Activated CD4-positive, alpha-beta T cell treated with anti-CD3 and anti-CD28 coated beads, Interleukin-2, Interleukin-6, amounts not matched to agents 100 ng/mL and 50 ng/mL, durations not matched to agents 16 hours and 8 hours (primary cell): ENCODE measurements at regions not wholly inside any gene's neighbourhood (a gene's known extent, or its start where the extent isn't known, plus 50 kb on each side); places are given as distances from the start of the nearest gene placed in this dataset.
"Not testable (repeated sequence)": the region's sequence is repeated elsewhere in the genome, so short reads cannot be mapped to it uniquely, and the experiment has no call there.

ENCODE experiments used
- DNase-seq: peaks from one replicate; pipeline ENCODE4 v3.0.0-alpha.2; 2020

DNA sequence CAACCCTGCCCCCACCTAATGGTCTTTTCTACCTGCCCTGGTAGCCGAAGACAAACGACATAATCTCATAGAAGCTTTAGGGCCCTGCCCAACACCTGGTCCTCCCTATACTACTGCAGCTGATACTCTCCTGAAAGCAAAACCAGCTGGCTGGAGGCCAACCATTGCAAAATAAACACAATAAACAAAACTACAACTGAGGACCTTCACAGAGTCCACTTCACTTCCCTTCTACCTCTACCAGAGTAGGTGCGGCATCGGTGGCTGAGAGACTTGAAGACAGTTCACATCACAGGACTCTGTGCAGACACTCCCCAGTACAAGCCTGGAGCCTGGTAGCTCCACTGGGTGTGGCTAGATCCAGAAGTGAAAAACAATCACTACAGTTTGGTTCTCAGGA is 476.2 kb downstream of the MMUT start:
- DNase-seq: no peak

DNA sequence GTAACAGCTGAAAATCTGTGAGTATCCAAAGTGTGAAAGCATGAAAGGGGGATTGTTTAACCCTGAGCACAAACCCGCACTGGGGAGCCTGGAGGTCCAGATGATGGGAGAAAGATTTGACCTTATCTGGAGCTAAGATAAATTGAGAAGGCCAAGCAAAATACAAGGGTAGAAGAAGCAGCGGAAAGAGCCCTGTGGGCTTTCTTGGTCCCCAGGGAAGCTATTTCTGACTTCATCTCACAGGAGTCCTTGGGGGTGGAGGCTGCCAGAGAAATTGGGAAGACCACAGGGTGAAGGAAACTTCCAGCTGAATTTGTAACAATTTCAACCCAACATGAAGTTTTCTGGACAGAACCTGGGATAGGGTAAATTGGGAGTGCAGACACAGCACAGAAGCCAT is 476.9 kb downstream of the MMUT start:
- no peak for DNase-seq

DNA sequence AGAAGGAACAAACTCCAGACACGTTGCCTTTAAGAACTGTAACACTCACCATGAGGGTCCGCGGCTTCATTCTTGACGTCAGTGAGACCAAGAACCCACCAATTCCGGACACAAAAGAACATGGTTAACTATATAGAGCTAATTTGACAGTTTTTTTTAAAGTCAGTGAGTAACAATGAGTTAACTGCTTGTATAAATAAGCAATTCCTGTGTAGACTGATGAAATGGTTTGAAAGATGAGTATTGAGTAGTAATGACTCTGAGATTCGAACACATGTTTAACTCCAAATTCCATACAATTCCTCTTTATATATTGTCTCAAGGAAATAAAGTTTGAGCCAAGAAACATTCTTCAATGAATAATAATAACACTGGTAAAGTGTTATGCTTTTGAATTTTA is 478.0 kb downstream of the MMUT start:
- DNase-seq: no peak

DNA sequence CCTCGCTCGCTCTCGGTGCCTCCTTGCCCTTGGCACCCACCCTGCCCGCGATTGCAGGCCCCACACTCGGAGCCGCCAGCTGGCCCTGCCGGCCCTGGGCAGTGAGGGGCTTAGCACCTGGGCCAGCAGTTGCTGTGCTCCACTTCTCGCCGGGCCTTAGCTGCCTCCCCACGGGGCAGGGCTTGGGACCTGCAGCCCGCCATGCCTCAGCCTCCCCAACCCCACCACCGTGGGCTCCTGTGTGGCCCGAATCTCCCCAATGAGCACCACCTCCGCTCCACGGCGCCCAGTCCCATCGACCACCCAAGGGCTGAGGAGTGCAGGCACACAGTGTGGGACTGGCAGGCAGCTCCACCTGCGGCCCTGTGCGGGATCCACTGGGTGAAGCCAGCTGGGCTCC is 479.1 kb downstream of the MMUT start:
- not testable (repeated sequence) for DNase-seq

DNA sequence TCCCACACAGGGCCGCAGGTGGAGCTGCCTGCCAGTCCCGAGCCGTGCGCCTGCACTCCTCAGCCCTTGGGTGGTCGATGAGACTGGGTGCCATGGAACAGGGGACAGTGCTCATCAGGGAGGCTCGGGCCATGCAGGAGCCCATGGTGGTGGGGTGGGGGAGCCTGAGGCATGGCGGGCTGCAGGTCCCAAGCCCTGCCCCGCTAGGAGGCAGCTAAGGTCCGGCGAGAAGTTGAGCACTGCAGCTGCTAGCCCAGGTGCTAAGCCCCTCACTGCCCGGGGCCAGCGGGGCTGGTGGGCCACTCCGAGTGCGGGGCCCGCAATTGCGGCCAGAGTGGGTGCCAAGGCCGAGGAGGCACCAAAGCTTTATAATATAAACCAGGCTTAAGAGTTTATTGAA is 479.7 kb downstream of the MMUT start:
- DNase-seq: no peak

DNA sequence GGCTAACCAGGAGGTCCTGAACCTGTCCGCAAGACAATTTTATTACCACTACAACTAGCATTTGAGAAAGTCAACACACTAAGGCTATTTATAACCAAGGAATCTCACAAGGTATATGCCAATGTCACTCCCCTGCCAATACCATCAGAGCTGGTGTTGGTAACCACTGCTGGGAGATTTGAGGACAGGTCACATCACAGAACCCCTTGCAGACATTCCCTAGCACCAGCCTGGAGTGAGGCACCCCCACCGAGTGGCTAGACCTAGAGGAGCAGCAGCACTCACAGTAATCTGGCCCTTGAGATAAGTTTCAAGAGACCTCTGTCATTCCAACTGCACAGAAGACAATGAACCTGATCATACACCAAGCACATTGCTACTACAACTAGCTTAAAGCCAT is 483.2 kb downstream of the MMUT start:
- DNase-seq: no peak

DNA sequence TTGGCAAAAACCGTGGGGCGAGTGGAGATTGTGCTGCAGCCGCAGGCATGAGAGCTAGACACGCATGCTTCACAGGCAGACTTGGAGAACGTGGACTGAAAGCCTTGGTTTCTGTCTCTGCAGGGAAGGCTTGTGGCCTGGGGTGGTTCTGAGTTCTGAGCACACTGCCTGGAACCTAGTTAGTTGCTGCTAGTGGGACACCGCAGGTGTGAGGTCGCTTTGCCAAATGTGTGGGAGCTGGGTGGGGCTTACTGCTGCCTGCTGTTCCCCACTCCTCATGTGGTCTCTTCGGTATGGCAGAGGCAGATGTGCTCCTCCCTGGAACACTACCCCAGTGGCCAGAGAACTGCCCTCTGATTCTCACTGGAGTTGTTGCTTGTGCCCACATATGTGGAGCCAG is 484.0 kb downstream of the MMUT start:
- DNase-seq: no peak

DNA sequence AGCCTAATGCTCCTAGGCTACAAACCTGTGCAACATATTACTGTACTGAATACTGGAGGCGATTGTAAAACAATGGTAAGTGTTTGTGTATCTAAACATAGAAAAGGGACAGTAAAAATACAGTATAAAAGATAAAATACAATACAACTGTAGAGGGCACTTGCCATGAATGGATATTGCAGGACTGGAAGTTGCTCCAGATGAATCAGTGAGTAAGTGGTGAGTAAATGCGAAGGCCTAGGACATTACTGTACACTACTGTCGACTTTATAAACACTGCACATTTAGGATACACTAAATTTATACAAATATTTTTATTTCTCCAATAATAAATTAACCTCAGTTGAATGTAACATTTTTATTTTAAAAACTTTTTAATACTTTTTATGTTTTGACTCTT is 485.0 kb downstream of the MMUT start:
- no peak for DNase-seq

DNA sequence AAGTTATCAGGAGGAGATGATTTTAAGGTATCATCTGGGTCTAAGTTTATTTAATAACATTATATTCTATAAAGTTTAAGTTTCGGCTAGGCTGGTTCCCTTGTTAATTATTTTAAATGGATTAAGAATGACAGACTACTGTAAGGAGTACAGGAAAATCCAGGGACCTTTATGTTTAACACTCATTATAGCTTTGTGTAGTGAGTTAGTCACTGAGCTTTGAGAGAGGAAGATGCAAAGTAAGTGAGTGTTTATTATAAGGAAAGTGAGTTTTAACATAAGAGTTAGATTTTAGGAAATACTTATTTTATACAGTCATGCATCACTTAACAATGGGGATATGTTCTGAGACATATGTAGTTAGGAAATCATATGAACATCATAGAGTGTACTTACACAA is 485.5 kb downstream of the MMUT start:
- DNase-seq: no peak

DNA sequence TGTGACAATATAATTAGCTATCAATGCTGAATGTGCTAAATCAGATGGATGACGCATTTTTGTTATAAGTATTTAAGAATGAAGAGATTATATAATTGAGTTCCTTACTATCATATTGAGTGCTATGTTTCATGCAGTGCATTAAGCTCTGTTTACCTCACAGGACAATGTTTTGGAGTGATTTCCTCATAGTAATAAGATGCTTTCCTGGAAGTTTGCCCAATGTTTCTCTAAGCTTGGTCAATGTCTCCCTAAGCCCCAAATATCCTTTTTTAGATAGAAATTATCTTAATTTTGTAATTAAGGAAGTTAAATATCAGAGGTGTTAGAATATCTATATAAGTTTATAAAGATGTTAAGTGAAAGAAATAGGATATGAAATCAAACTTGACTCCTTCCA is 489.6 kb downstream of the MMUT start:
- no peak for DNase-seq

DNA sequence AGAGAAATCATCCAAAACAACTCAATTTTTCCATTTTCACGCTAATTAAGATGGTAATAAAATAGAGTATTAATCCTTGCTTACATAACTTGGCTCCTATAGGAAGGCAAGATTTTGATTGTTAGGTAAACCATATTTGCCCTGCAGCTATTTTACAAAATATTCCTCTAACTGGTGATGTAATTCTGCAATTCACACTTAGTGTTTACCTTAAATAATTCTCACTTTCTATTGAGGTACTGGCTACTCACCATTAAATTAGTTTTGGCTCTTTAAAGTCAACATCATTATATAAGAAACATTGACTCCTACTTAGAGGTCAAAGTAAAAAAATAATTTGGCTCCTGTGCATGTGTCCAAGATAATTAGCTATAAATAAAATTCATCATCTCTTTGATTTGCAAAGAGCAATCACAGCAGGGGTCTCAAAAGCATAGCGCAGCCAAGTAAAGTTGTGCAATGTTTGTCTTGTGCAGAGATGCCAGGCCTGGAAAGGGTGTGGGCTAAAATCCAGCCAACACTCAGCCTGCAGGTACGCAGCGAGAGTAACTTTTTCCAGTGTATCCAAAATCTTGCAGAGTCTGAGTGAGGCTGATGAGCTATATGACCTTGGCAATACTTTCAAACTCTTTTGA is 501.2 kb downstream of the MMUT start:
- DNase-seq: no peak

DNA sequence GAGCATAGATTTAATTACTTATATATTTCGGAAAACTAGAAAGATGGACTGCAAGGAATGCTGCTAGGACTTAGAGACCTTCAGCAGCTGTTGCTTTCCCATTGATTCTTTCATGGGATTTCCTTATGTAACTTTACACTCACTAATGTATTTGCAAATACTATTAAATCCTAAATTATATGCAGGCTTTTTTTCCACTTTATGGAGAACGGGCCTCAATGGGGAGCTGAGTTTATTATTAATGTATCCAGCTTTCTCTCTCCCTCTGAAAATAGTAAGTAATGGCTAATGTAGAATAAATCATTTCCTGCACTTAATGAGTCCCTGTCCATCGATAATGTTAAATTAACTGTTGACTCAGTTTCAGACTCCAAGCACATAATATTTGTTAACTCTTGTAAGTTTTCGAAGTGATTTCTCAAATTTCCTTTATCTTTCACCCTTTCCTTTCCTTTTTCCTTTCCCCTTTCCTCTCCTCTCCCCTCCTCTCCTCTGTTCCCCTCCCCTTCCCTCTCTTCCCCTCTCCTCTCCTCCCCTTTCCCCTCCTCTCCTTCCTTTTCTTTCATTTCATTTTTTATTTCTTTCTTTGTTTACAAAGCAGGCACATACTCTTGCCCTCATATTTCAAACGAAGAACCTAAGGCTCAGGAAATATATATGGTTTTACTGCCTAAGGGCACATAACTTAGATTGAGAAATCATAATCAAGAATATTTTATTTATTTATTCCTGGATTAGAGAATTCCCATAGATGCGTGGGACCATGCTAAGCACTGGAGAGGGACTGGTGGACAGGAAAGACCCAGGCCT is 503.6 kb downstream of the MMUT start:
- DNase-seq: no peak

DNA sequence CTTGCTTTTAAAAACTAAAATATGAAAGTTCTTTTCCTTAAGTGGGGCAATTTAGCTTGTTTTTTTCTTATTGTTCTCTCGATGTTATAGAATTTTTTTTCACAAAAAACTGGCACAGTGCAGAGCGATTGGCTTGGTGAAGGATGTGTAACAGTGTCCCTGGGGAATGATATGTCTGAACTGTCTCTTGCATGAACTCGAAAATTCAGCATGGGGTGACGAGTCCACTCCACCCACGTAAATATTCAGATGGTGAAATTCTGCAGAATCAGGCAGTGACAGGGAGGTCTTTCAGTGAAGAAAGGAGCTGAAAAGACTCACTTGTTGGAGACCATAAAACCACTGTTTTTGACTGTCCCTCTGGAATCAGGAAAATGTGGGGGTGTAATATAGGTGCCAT is 505.3 kb downstream of the MMUT start:
- DNase-seq: no peak

DNA sequence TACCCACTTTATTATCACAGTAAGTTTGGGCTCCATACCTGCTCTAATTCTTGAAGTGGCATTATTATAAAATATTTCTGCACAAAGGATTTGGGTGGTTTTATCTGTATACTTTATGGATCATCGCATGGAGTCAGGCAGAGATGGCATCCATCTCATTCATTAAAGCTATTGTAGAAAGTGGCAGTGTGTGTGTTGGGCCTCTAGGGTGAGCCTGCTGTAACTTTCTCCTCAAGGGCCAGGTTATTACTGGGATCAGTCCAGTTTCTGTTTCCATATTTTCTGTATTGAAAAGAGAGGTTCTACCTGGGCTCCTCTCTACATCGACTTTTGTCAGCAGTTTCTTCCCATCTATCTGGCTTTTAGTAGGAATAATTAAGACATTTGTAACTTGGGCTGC is 511.1 kb downstream of the MMUT start:
- DNase-seq: no peak

DNA sequence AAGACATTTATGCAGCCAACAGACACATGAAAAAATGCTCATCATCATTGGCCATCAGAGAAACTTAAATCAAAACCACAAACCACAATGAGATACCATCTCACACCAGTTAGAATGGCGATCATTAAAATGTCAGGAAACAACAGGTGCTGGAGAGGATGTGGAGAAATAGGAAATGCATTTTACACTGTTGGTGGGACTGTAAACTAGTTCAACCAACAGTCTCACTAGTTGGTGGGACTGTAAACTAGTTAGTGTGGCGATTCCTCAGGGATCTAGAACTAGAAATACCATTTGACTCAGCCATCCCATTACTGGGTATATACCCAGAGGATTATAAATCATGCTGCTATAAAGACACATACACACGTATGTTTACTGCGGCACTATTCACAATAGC is 518.8 kb downstream of the MMUT start:
- DNase-seq: not testable (repeated sequence)

DNA sequence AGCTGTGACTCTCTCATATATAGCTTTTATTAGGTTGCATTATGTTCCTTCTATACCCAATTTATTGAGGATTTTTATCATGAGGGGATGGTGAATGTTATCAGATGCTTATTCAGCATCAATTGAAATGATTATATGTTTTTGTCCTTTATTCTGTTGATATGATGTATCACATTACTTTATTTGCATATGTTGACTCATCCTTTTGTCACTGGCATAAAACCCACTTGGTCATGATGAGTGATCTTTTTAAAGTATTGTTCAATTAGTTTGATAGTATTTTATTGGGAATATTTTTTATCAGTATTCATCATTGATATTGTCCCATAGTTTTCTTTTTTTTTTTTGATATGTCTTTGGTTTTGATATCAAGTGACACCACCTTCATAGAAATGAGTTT is 529.9 kb downstream of the MMUT start:
- DNase-seq: no peak

DNA sequence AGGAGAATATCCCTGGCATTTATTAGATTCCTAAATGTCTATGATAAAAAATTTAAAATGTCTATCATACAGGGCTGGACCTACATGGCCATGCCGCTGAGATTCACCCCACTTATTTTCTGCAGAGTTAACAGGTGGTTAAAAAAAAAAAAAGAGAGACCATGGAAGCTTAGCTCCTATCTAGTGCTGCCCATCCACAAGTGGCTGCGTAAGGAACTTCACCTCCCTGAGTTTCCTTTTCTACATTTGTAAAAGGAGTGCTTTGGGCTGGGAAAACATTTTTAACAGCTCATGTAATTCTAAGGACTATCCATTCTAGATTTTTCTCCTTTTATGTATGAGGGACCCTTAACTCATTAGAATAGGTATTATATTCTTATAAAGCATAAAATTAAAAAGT is 534.1 kb downstream of the MMUT start:
- no peak for DNase-seq

DNA sequence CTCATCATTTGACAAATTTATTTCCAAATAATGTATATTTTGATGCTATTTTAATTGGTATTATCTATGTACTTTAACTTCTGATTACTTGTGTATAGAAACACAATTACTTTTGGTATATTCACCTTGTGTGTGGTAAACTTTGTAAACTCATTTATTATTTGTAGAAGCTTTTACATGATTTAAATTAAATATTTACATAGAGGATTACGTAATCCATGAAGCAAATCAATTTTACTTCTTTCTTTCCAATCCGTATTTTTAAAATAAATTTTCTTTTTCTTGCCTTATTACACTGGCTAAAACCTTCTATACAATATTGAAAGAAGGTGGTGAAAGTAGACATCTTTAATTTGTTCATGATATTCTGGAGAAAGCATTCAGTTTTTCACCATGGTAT is 540.2 kb downstream of the MMUT start:
- DNase-seq: no peak

DNA sequence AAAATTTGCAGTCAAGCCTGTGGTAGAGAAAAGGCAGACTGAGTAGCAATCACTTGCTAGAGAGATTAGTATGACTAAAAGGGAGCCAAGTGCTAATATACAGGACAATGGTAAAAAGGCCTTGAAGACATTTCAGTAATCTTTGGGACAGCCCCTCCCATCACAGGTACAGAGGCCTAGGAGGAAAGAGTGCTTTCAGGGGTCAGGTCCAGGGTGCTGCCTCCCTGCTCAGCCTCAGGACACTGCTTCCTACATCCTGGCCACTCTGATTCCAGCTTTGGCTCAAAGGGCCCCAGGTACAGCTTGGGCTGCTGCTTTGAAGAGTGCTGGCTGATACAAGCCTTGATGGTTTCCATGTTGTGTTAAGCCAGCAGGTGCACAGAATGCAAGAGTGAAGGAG is 543.5 kb downstream of the MMUT start:
- no peak for DNase-seq

DNA sequence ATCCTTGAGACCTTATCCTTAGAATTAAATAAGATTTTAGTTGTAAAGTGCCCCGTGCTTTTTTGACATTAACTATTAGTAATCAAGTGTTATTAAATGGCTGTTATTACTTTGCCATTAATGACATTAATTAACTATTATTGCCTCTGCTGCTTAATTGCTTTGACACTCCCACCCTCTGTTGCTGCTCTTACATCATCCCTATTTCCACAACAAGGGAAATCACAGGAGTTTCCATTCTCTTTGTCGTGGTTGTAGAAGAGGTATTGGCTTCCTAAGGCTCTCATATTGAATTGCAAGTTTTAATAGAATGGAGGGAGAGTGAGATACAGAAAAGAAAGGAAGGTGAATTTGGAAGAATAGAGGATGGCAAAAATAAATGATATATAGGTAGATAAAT is 545.8 kb downstream of the MMUT start:
- no peak for DNase-seq

DNA sequence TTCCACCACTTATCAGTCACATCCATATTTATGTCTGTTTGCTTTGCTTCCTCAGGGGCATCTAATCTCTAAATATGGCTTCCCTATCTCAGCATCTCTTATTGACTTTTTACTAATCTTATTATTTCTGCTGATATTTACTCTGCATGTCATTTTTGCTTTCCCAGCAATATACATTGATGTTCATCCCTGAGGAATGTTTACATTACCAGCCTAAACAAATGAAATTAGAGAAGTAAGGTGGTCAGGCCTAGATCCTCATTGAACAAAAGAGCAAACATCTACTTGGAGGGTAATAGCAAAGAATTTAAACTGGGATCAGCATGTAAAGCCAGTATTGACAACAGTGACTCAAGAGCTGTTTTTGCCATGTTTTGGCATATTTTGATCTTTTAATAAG is 546.4 kb downstream of the MMUT start:
- DNase-seq: no peak

DNA sequence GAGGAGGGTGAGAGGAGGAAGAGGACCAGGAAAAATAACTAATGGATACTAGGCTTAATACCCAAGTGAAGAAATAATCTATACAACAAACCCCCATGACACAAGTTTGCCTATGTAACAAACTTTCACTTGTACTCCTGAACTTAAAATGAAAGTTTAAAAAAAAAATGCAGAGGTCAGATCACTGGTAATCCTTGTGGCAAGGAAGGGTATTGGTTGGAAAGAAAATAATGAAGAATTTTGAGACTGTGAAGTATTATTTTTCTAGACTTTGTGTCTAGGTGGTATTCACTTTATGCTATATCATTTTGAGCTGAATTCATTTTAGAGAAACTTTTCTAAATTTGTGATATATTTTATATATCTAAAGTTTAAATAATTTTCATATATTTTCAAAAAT is 547.5 kb downstream of the MMUT start:
- no peak for DNase-seq

DNA sequence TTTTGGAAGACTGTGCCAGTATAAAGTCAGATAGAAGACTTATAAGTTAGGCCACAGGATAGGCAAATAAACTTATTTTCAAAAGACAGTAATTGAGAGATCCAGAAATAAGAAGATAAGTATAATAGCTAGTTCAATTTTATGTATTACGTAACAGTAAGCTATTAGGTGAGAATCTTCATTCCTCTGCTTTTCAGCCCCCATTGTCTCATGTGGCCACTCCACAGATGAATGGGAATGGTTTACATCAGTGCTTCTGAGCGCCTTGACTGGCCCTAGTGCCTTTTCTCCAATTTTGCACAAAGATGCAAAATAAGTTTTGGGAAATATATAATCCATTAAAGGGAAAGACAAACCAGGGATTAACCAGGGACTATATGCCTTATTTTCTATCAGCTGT is 550.5 kb downstream of the MMUT start:
- DNase-seq: no peak

DNA sequence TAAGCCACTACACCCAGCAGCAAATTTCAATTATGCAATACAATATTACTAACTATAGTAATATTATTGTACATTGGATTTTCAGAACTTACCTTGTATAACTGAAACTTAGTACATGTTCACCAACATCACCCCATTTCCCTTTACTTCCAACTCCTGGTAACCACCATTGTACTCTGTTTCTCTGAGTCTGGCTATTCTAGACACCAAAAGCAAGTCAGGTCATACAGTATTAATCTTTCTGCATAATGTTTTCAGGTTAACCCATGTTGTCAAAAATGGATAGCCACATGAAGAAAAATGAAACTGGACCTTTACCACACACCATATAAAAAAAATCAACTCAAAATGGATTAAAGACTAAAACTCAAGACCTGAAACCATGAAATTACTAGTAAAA is 558.2 kb downstream of the MMUT start:
- DNase-seq: no peak

DNA sequence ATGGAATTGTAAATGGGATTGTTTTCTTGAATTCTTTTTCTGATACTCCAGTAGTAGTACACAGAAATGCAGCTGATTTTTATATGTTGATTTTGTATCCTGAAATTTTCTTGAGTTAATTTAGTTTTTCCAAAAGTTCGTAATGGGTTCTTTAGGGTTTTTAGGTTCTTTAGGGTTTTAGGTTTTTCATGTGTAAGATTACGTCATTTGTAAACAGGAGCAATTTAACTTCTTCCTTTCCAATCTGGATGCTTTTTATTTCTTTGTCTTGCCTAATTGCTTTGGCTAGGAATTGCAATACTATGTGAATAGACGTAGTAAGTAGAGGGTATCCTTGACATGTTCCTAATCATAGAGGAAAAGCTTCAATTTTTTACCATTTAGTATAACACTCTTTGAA is 568.6 kb downstream of the MMUT start:
- DNase-seq: no peak
